HCT116 (cell line): ENCODE measurements at regions not wholly inside any gene's neighbourhood (a gene's known extent, or its start where the extent isn't known, plus 50 kb on each side); places are given as distances from the start of the nearest gene placed in this dataset.

ENCODE experiments used
- ATAC-seq: fragments of 200-7000 bp; cut with Tn5 transposase; 2 replicates; pipeline ENCODE4 v1.9.1; 2020; ENCODE audit warnings: mild to moderate bottlenecking, moderate library complexity
- BruUV-seq: library from RNA; stranded (reverse); fragments of 400-500 nt; replicated peaks from 2 replicates; lab custom pipeline; 2021; lab: Mats Ljungman, UMichigan
- CTCF ChIA-PET: fragments of 300-600 bp; sonication (Branson Sonifier 250); formaldehyde crosslinking; loops from one replicate; lab custom pipeline; 2021; ENCODE audit warnings: antibody characterized with exemption; lab: Charles Lee
- POLR2A ChIA-PET: fragments of 300-600, 350-600 bp; sonication (Branson Sonifier 250); formaldehyde crosslinking; loops from one replicate; lab custom pipeline; 2021; ENCODE audit warnings: antibody characterized with exemption; lab: Charles Lee
- RAD21 ChIA-PET, 2 experiments: fragments of 300-600 bp; sonication (Branson Sonifier 250); formaldehyde crosslinking; loops; one replicate each; lab custom pipeline; 2023; ENCODE audit warnings: low total read pairs in 2 of 2; ENCODE audit not compliant: uncharacterized antibody in 2 of 2, unreplicated experiment in 2 of 2, low non-redundant PET in 1 of 2; lab: Charles Lee
- DNase-seq: peaks from one replicate; pipeline ENCODE4 v3.0.0-alpha.2; 2010; ENCODE audit warnings: low read depth, low spot score
- H2AFZ ChIP-seq: fragments of 200-600 bp; shearing (Covaris generic), sonication (generic); 2 replicates; pipeline ENCODE4 v1.6.1; 2017; ENCODE audit warnings: low read depth, mixed run types, mixed read lengths, antibody characterized with exemption, low read length; ENCODE audit not compliant: poor library complexity, severe bottlenecking
- H3K27ac ChIP-seq: 2 replicates; pipeline ENCODE4 v1.5.1; 2012; ENCODE audit warnings: low read depth, low read length
- H3K27me3 ChIP-seq: fragments of 200-600 bp; sonication (generic); 2 replicates; pipeline ENCODE4 v1.6.1; 2016; ENCODE audit warnings: mixed run types, low read length, mixed read lengths; ENCODE audit not compliant: insufficient read depth
- H3K36me3 ChIP-seq, 2 experiments: fragments of 200-500 bp in 1 of 2; fragments of 200-600 bp in 1 of 2; sonication (Bioruptor generic) in 1 of 2; sonication (generic) in 1 of 2; 2 replicates each; pipeline versions ENCODE4 v1.5.1 to v1.6.1; 2014 to 2016; ENCODE audit warnings: low read length in 2 of 2, inconsistent platforms in 1 of 2, mixed read lengths in 1 of 2, mixed run types in 1 of 2; ENCODE audit not compliant: insufficient read depth in 2 of 2, control insufficient read depth in 1 of 2
- H3K4me1 ChIP-seq, 2 experiments: fragments of 200-600 bp in 1 of 2; sonication (generic) in 1 of 2; 2 replicates each; pipeline versions ENCODE4 v1.5.1 to v1.6.1; 2012 to 2017; ENCODE audit warnings: low read length in 2 of 2, inconsistent platforms in 1 of 2, mild to moderate bottlenecking in 1 of 2, mixed read lengths in 1 of 2, mixed run types in 1 of 2, moderate library complexity in 1 of 2; ENCODE audit not compliant: insufficient read depth in 2 of 2, control insufficient read depth in 1 of 2
- H3K4me2 ChIP-seq: fragments of 200-600 bp; sonication (generic); 2 replicates; pipeline ENCODE4 v1.6.1; 2017; ENCODE audit warnings: mixed run types, low read length, mixed read lengths
- H3K4me3 ChIP-seq, 2 experiments: fragments of 200-600 bp in 1 of 2; sonication (generic) in 1 of 2; replicated peaks in 1 of 2; 2 replicates each; pipeline ENCODE4 v1.5.1; 2011 to 2016; ENCODE audit warnings: low read length in 2 of 2, control low read depth in 1 of 2, low read depth in 1 of 2, mild to moderate bottlenecking in 1 of 2, mixed read lengths in 1 of 2, mixed run types in 1 of 2
- H3K79me2 ChIP-seq: fragments of 200-600 bp; sonication (generic); 2 replicates; pipeline ENCODE4 v1.6.1; 2017; ENCODE audit warnings: mild to moderate bottlenecking, mixed run types, low read length, moderate library complexity, mixed read lengths; ENCODE audit not compliant: insufficient read depth
- H3K9ac ChIP-seq: fragments of 200-600 bp; sonication (generic); 2 replicates; pipeline ENCODE4 v1.6.1; 2016; ENCODE audit warnings: low read length, mixed read lengths
- H3K9me2 ChIP-seq: fragments of 200-600 bp; sonication (generic), shearing (Covaris generic); 2 replicates; pipeline ENCODE4 v1.6.1; 2017; ENCODE audit warnings: mixed run types, mild to moderate bottlenecking, moderate library complexity; ENCODE audit not compliant: insufficient read depth
- H3K9me3 ChIP-seq, 2 experiments: fragments of 200-500 bp in 1 of 2; fragments of 200-600 bp in 1 of 2; sonication (Bioruptor generic) in 1 of 2; sonication (generic) in 1 of 2; 2 replicates each; pipeline ENCODE4 v1.6.1; 2014 to 2017; ENCODE audit warnings: low read length in 2 of 2, mixed read lengths in 2 of 2, inconsistent platforms in 1 of 2, low read depth in 1 of 2, mild to moderate bottlenecking in 1 of 2, mixed run types in 1 of 2, moderate library complexity in 1 of 2; ENCODE audit not compliant: control insufficient read depth in 1 of 2, insufficient read depth in 1 of 2
- H4K20me1 ChIP-seq: fragments of 200-600 bp; sonication (generic), shearing (Covaris generic); 2 replicates; pipeline ENCODE4 v1.6.1; 2017; ENCODE audit warnings: mixed run types, mild to moderate bottlenecking, moderate library complexity; ENCODE audit not compliant: insufficient read depth
- ATF3 ChIP-seq: IDR thresholded peaks from 2 replicates; pipeline ENCODE4 v1.6.1; 2012
- CBX3 ChIP-seq: IDR thresholded peaks from 2 replicates; pipeline ENCODE4 v1.6.1; 2012; ENCODE audit warnings: low read depth
- CEBPB ChIP-seq: IDR thresholded peaks from 2 replicates; pipeline ENCODE4 v1.6.1; 2012; ENCODE audit warnings: low read depth
- EGR1 ChIP-seq: IDR thresholded peaks from 2 replicates; pipeline ENCODE4 v1.6.1; 2012; ENCODE audit warnings: low read depth
- EZH2phosphoT487 ChIP-seq: fragments of 200-600 bp; IDR thresholded peaks from 2 replicates; pipeline ENCODE4 v1.6.1; 2018; ENCODE audit warnings: antibody characterized with exemption, borderline replicate concordance
- FOSL1 ChIP-seq: IDR thresholded peaks from 2 replicates; pipeline ENCODE4 v1.6.1; 2012; ENCODE audit warnings: low read depth
- JUND ChIP-seq: IDR thresholded peaks from 2 replicates; pipeline ENCODE4 v1.6.1; 2012
- MAX ChIP-seq: IDR thresholded peaks from 2 replicates; pipeline ENCODE4 v1.6.1; 2012
- RAD21 ChIP-seq: IDR thresholded peaks from 2 replicates; pipeline ENCODE4 v1.6.1; 2012; ENCODE audit warnings: low read depth, mild to moderate bottlenecking
- SIN3A ChIP-seq: IDR thresholded peaks from 2 replicates; pipeline ENCODE4 v1.6.1; 2012; ENCODE audit warnings: low read depth
- SRF ChIP-seq: IDR thresholded peaks from 2 replicates; pipeline ENCODE4 v1.6.1; 2012; ENCODE audit warnings: low read depth
- TCF7L2 ChIP-seq: IDR thresholded peaks from 2 replicates; pipeline ENCODE4 v1.7.0; 2011; ENCODE audit warnings: borderline replicate concordance, inconsistent platforms; ENCODE audit not compliant: insufficient read depth, insufficient read length; ENCODE audit errors: extremely low read depth
- YY1 ChIP-seq: IDR thresholded peaks from 2 replicates; pipeline ENCODE4 v1.6.1; 2011; ENCODE audit warnings: low read length, low read depth, moderate library complexity, mild to moderate bottlenecking; ENCODE audit not compliant: insufficient replicate concordance; ENCODE audit errors: extremely low read depth
- ZBTB33 ChIP-seq: IDR thresholded peaks from 2 replicates; pipeline ENCODE4 v1.6.1; 2011; ENCODE audit warnings: mild to moderate bottlenecking, low read length, moderate library complexity; ENCODE audit not compliant: insufficient replicate concordance; ENCODE audit errors: extremely low read depth
- ZFX ChIP-seq: fragments of 450-650 bp; IDR thresholded peaks from 2 replicates; pipeline ENCODE4 v1.6.1; 2017
- ZNF274 ChIP-seq: fragments of 200-500 bp; sonication (Bioruptor generic); IDR thresholded peaks from 2 replicates; pipeline ENCODE4 v1.6.1; 2014; ENCODE audit warnings: mild to moderate bottlenecking, low read depth, low read length, inconsistent platforms
- intact Hi-C: fragments of 100-400 bp; cut with micrococcal nuclease; formaldehyde crosslinking; loops from 2 replicates; pipeline ENCODE4 v1.10.0; 2022

GRCh38 chr16:18050777-18051176, 285.8 kb downstream of the NPIPA8 start:
- Histone ChIP-seq H3K27me3 (peaks cover 22% of the 10 kb centered on the region), H3K9me2 (no peaks in the 10 kb centered on the region), H3K9me3 (no peaks in the 10 kb centered on the region), H2AFZ (no peak overlapping the region), H3K4me1 (no peaks in the 10 kb centered on the region), H3K4me3 (no peak overlapping the region), H3K36me3 (no peaks in the 10 kb centered on the region), H3K79me2 (no peaks in the 10 kb centered on the region)
- ChIA-PET POLR2A (no interaction called here), CTCF (no interaction called here)
- BruUV-seq: no TSS peak
- ATAC-seq (no peak), DNase-seq (no peak)
- intact Hi-C loops: no loop called here
- no peak for TF ChIP-seq ZNF274
- no peak for TF ChIP-seq SRF
- TF ChIP-seq RAD21: no peak
- no peak for TF ChIP-seq CEBPB
- TF ChIP-seq TCF7L2: no peak
- no peak for TF ChIP-seq ZFX
- no peak for TF ChIP-seq FOSL1
- no peak for TF ChIP-seq JUND
- TF ChIP-seq ATF3: no peak
- no peak for TF ChIP-seq ZBTB33
- TF ChIP-seq EZH2phosphoT487: no peak
- no peak for TF ChIP-seq SIN3A
- no peak for TF ChIP-seq CBX3
- TF ChIP-seq MAX: no peak
- no peak for TF ChIP-seq EGR1
- TF ChIP-seq YY1: no peak
- TF ChIP-seq, all 23 proteins: peak for 0
- RAD21 ChIA-PET: no interaction called here
- Histone ChIP-seq H4K20me1 (no peaks in the 10 kb centered on the region), H3K9ac (no peak overlapping the region), H3K27ac (no peak overlapping the region), H3K4me2 (no peak overlapping the region)
